BJ (cell line): ENCODE measurements at regions not wholly inside any gene's neighbourhood (a gene's known extent, or its start where the extent isn't known, plus 50 kb on each side); places are given as distances from the start of the nearest gene placed in this dataset.

Experiments
- CTCF ChIA-PET: fragments of 350-600 bp; formaldehyde crosslinking; extraction: SDS; loops from one replicate; lab custom pipeline; 2021; ENCODE audit warnings: antibody characterized with exemption, inconsistent platforms; lab: Yijun Ruan, JAX
- POLR2A ChIA-PET: fragments of 300-600 bp; sonication (Branson Sonifier 250); formaldehyde crosslinking; extraction: SDS; loops from one replicate; lab custom pipeline; 2021; ENCODE audit warnings: antibody characterized with exemption; lab: Charles Lee
- DNase-seq: peaks from one replicate; pipeline ENCODE4 v3.0.0-alpha.2; 2011; ENCODE audit warnings: low read depth
- H3K27me3 ChIP-seq: 2 replicates; pipeline ENCODE4 v1.6.0; 2011; ENCODE audit warnings: low read length; ENCODE audit not compliant: control insufficient read depth, insufficient read depth
- H3K36me3 ChIP-seq: 2 replicates; pipeline ENCODE4 v1.5.1; 2011; ENCODE audit warnings: low read length; ENCODE audit not compliant: control insufficient read depth, insufficient read depth
- H3K4me3 ChIP-seq: 2 replicates; pipeline ENCODE4 v1.5.1; 2011; ENCODE audit warnings: low read depth, mild to moderate bottlenecking, control low read depth, low read length
- CTCF ChIP-seq: IDR thresholded peaks from 2 replicates; pipeline ENCODE4 v1.5.1; 2011; ENCODE audit warnings: low read depth, mild to moderate bottlenecking, control low read depth, inconsistent platforms, low read length, moderate library complexity; ENCODE audit not compliant: insufficient read depth

DNA sequence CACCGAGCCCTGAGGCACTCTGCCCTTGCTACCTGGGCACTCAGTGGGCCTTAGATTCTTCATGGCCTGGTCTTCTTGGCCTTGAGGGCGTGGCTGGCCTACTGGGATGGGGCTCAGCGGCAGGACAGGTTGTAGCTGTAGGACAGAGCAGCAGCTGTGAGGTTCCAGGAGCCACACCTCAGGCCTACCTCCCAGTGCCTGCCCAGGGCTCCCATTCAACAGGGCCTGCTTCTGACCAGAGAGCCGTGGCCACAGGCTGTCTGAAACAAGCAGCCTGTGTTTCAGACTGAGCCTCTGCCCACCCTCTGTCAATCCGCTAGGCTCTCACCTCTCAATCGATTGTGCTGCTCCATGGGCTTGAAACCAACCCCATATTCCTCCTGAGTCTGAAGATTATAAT, 928.0 kb upstream of the ZNF722 start:
- CTCF ChIA-PET, result no interaction called here
- H3K4me3 ChIP-seq, result no peak overlapping the region
- no peak for DNase-seq
- no peak for TF ChIP-seq CTCF
- no peaks in the 10 kb centered on the region for H3K36me3 ChIP-seq
- POLR2A ChIA-PET, result no interaction called here
- H3K27me3 ChIP-seq, result no peaks in the 10 kb centered on the region

DNA sequence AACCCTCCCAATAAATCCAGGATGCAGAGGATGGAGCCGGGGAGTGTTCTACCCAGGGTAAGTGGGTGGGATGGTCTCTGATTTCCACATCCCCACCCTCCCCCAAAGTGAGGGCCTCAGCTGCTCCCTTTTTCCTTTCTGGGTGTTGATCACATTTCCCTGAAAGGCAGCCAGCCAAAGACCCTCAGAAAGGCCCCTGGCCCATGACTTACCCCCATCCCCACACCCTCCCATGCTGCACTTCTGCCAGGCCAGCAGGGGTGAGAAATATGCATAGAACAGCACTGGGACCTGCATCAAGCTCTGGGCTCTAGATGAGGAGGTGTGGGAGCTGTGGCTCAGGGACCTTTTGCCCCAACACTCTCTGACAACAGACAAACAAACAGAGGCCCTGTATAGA, 927.3 kb upstream of the ZNF722 start:
- no peak for DNase-seq
- CTCF ChIA-PET, result no interaction called here
- no peak for TF ChIP-seq CTCF
- POLR2A ChIA-PET, result no interaction called here
- no peaks in the 10 kb centered on the region for H3K36me3 ChIP-seq
- H3K4me3 ChIP-seq, result no peak overlapping the region
- H3K27me3 ChIP-seq, result no peaks in the 10 kb centered on the region

GRCh38 chr7:63071920-63072319, 926.7 kb upstream of the ZNF722 start:
- no peak for TF ChIP-seq CTCF
- Histone ChIP-seq H3K27me3 (no peaks in the 10 kb centered on the region), H3K4me3 (no peak overlapping the region), H3K36me3 (no peaks in the 10 kb centered on the region)
- ChIA-PET POLR2A (no interaction called here), CTCF (no interaction called here)
- DNase-seq, result no peak

DNA sequence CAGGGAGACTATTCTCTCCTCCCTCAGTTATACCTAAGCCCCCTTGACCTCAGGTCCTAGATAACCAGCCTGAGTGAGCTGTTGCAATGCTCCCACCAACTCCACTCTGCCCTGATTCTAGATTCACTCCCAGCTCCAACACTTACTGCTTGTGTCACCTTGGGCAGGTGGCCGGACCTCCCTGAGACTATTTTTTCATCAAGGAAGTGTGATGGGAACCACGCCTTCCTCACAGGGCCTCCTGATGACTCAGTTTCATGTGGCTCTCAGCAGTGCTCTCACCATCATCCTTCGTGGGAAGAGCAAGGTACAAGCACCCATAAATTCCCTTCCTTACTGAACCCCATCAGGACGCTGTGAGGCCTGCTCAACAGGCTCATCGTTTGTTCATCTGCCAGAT, 925.8 kb upstream of the ZNF722 start:
- POLR2A ChIA-PET, result no interaction called here
- DNase-seq, result no peak
- TF ChIP-seq CTCF, result no peak
- H3K27me3 ChIP-seq, result no peaks in the 10 kb centered on the region
- CTCF ChIA-PET, result no interaction called here
- H3K4me3 ChIP-seq, result no peak overlapping the region
- no peaks in the 10 kb centered on the region for H3K36me3 ChIP-seq

DNA sequence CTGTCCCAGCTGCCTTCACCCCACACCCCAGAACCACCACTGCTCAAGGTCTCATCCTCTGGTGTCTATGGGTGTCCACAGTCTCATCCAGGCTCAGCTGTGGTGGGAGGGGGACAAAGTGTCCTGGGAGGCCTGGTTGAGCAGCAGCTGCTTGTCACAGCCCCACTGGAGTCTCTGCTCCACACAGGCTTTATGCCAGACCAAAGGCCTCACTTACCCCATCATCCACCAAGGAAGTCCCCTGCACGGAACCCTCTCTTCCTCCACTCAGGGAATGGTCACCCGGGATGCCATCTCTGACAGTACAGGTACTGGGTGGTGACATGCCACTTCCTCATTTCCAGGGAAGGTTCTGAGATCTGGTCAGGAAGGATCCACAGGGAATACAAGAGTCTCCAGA, 925.4 kb upstream of the ZNF722 start:
- TF ChIP-seq CTCF, result no peak
- CTCF ChIA-PET, result no interaction called here
- H3K4me3 ChIP-seq, result no peak overlapping the region
- no peaks in the 10 kb centered on the region for H3K27me3 ChIP-seq
- no peak for DNase-seq
- no peaks in the 10 kb centered on the region for H3K36me3 ChIP-seq
- POLR2A ChIA-PET, result no interaction called here
